ENCODE measurements at regions not wholly inside any gene's neighbourhood (a gene's known extent, or its start where the extent isn't known, plus 50 kb on each side); places are given as distances from the start of the nearest gene placed in this dataset.

DNA sequence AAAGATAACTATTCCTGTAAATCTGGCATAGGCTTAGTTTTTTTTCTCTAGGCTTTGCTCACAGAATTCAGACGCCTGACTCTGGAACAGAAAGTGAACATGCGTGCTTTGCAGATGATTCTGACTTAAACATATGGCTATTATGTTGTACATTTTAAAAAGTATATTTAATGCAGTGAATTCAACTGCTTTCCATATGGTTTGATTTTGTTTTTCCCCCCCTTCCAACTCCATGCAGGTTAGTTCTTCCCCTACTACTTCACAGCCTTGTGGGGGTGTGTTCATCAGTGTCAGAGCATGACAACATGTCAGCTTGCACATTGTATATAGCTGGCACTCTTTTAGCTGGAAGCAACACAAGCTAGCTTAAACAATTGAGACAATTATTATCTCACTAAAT lies 226.8 kb downstream of the TMEM167A start:
- TF ChIP-seq CTCF (conservative IDR thresholded peaks at IDR 0.05; ENCODE audit: low read length) (no peak), EZH2phosphoT487 (IDR thresholded peaks at IDR 0.05; ENCODE audit: borderline replicate concordance, low read depth, low read length) (no peak)
